H9 (cell line): ENCODE measurements at regions not wholly inside any gene's neighbourhood (a gene's known extent, or its start where the extent isn't known, plus 50 kb on each side); places are given as distances from the start of the nearest gene placed in this dataset.

Experiments
- DNase-seq: peaks from one replicate; pipeline ENCODE4 v3.0.0-alpha.2; 2017
- H2AFZ ChIP-seq: one replicate; pipeline ENCODE4 v1.6.1; 2013; ENCODE audit warnings: mild to moderate bottlenecking, low read length, control low read depth, moderate library complexity
- H2AK5ac ChIP-seq: 2 replicates; pipeline ENCODE4 v1.6.1; 2013; ENCODE audit warnings: low read length, control low read depth, mixed read lengths; ENCODE audit not compliant: insufficient read length
- H2BK120ac ChIP-seq: one replicate; pipeline ENCODE4 v1.6.1; 2013; ENCODE audit warnings: low read depth, mild to moderate bottlenecking, low read length, control low read depth, inconsistent platforms; ENCODE audit not compliant: poor library complexity, severe bottlenecking
- H2BK12ac ChIP-seq: 2 replicates; pipeline ENCODE4 v1.6.1; 2013; ENCODE audit warnings: low read length, control low read depth, mixed read lengths, low read depth; ENCODE audit not compliant: insufficient read length
- H2BK15ac ChIP-seq: 2 replicates; pipeline ENCODE4 v1.6.1; 2013; ENCODE audit warnings: low read depth, low read length, control low read depth
- H2BK20ac ChIP-seq: one replicate; pipeline ENCODE4 v1.6.1; 2013; ENCODE audit warnings: low read depth, mild to moderate bottlenecking, low read length, control low read depth, inconsistent platforms; ENCODE audit not compliant: poor library complexity, severe bottlenecking
- H2BK5ac ChIP-seq: 2 replicates; pipeline ENCODE4 v1.6.1; 2013; ENCODE audit warnings: low read length, control low read depth, mixed read lengths; ENCODE audit not compliant: insufficient read length
- H3K14ac ChIP-seq: 2 replicates; pipeline ENCODE4 v1.6.1; 2013; ENCODE audit warnings: low read length, control low read depth; ENCODE audit not compliant: insufficient read depth
- H3K18ac ChIP-seq: 2 replicates; pipeline ENCODE4 v1.6.1; 2013; ENCODE audit warnings: low read depth, mild to moderate bottlenecking, mixed read lengths, low read length, control low read depth; ENCODE audit not compliant: insufficient read length
- H3K23ac ChIP-seq: 2 replicates; pipeline ENCODE4 v1.6.1; 2013; ENCODE audit warnings: low read length, control low read depth, mixed read lengths, low read depth; ENCODE audit not compliant: insufficient read length
- H3K23me2 ChIP-seq: 2 replicates; pipeline ENCODE4 v1.6.1; 2013; ENCODE audit warnings: low read depth, mild to moderate bottlenecking, mixed read lengths, low read length, control low read depth; ENCODE audit not compliant: insufficient read length, poor library complexity, severe bottlenecking
- H3K27ac ChIP-seq: 2 replicates; pipeline ENCODE4 v1.5.1; 2013; ENCODE audit warnings: low read length, control low read depth, mixed read lengths, low read depth; ENCODE audit not compliant: insufficient read length
- H3K27me3 ChIP-seq: 2 replicates; pipeline ENCODE4 v1.6.1; 2013; ENCODE audit warnings: low read length, control low read depth, inconsistent platforms; ENCODE audit not compliant: insufficient read depth
- H3K4ac ChIP-seq: 2 replicates; pipeline ENCODE4 v1.6.1; 2013; ENCODE audit warnings: low read depth, mild to moderate bottlenecking, control low read depth, inconsistent platforms, low read length, moderate library complexity
- H3K4me1 ChIP-seq: 2 replicates; pipeline ENCODE4 v1.6.1; 2013; ENCODE audit warnings: low read length, control low read depth, inconsistent platforms; ENCODE audit not compliant: insufficient read depth
- H3K4me2 ChIP-seq: 2 replicates; pipeline ENCODE4 v1.6.1; 2013; ENCODE audit warnings: low read length, control low read depth, mixed read lengths; ENCODE audit not compliant: insufficient read length, insufficient read depth
- H3K56ac ChIP-seq: 2 replicates; pipeline ENCODE4 v1.6.1; 2013; ENCODE audit warnings: low read depth, mild to moderate bottlenecking, mixed read lengths, low read length, control low read depth; ENCODE audit not compliant: insufficient read length
- H3K79me1 ChIP-seq: 2 replicates; pipeline ENCODE4 v1.6.1; 2013; ENCODE audit warnings: low read depth, mild to moderate bottlenecking, moderate library complexity, low read length, control low read depth, inconsistent platforms; ENCODE audit not compliant: insufficient read depth, poor library complexity, severe bottlenecking
- H3K79me2 ChIP-seq: 2 replicates; pipeline ENCODE4 v1.6.1; 2013; ENCODE audit warnings: low read length, control low read depth, inconsistent platforms; ENCODE audit not compliant: insufficient read depth
- H3K9ac ChIP-seq: 2 replicates; pipeline ENCODE4 v1.6.1; 2013; ENCODE audit warnings: low read length, control low read depth, mixed read lengths; ENCODE audit not compliant: insufficient read length; ENCODE audit errors: extremely low read depth
- H3K9me3 ChIP-seq: one replicate; pipeline ENCODE4 v1.6.1; 2013; ENCODE audit warnings: low read depth, low read length, inconsistent platforms; ENCODE audit not compliant: control insufficient read depth
- H3T11ph ChIP-seq: one replicate; pipeline ENCODE4 v1.6.1; 2013; ENCODE audit warnings: mild to moderate bottlenecking, low read length, control low read depth, inconsistent platforms
- H4K20me1 ChIP-seq: one replicate; pipeline ENCODE4 v1.6.1; 2013; ENCODE audit not compliant: control insufficient read depth, insufficient read length, insufficient read depth
- H4K5ac ChIP-seq: 2 replicates; pipeline ENCODE4 v1.6.1; 2013; ENCODE audit warnings: low read depth, mild to moderate bottlenecking, mixed read lengths, low read length, control low read depth; ENCODE audit not compliant: insufficient read length
- H4K8ac ChIP-seq: replicated peaks from 2 replicates; pipeline ENCODE4 v1.6.1; 2013; ENCODE audit warnings: low read length, control low read depth, mixed read lengths, low read depth; ENCODE audit not compliant: insufficient read length
- H4K91ac ChIP-seq: 2 replicates; pipeline ENCODE4 v1.6.1; 2013; ENCODE audit warnings: low read depth, mild to moderate bottlenecking, moderate library complexity, mixed read lengths, low read length, control low read depth; ENCODE audit not compliant: insufficient read length
- H3K27ac Mint-ChIP-seq, 3 experiments: 2 replicates in 2 of 3; 3 replicates in 1 of 3; pipeline ENCODE4 v1.8.0; 2020 to 2021; ENCODE audit warnings: mixed read lengths in 3 of 3, mild to moderate bottlenecking in 1 of 3, moderate library complexity in 1 of 3
- H3K27me3 Mint-ChIP-seq: 2 replicates; pipeline ENCODE4 v1.8.0; 2021; ENCODE audit warnings: low read depth, mild to moderate bottlenecking, moderate library complexity, mixed read lengths
- H3K36me3 Mint-ChIP-seq, 3 experiments: 2 replicates in 2 of 3; 3 replicates in 1 of 3; pipeline ENCODE4 v1.8.0; 2020 to 2021; ENCODE audit warnings: low read depth in 3 of 3, mixed read lengths in 3 of 3; ENCODE audit not compliant: insufficient read depth in 1 of 3
- H3K4me1 Mint-ChIP-seq, 2 experiments: 2 replicates each; pipeline ENCODE4 v1.8.0; 2020; ENCODE audit warnings: mixed read lengths in 2 of 2
- H3K4me3 Mint-ChIP-seq, 2 experiments: 2 replicates in 1 of 2; 3 replicates in 1 of 2; pipeline ENCODE4 v1.8.0; 2020 to 2021; ENCODE audit warnings: mild to moderate bottlenecking in 2 of 2, mixed read lengths in 2 of 2, moderate library complexity in 1 of 2
- H3K9me3 Mint-ChIP-seq, 2 experiments: 2 replicates in 1 of 2; 3 replicates in 1 of 2; pipeline ENCODE4 v1.8.0; 2020; ENCODE audit warnings: mild to moderate bottlenecking in 2 of 2, mixed read lengths in 2 of 2, moderate library complexity in 1 of 2
- CTCF ChIP-seq: fragments of 200-600 bp; sonication (generic); conservative IDR thresholded peaks from 3 replicates; pipeline ENCODE4 v1.8.0; 2021; ENCODE audit warnings: antibody characterized with exemption, mild to moderate bottlenecking
- WGBS: extraction: QIAGEN DNeasy Blood & Tissue Kit; methylation state at CpG from one replicate; pipeline ENCODE4 v1.1.7; 2013; ENCODE audit warnings: missing lambda C conversion rate, low lambda C conversion rate, mixed read lengths; ENCODE audit not compliant: insufficient read length; ENCODE audit errors: extremely low coverage; 5-methylcytosine and 5-hydroxymethylcytosine counted together

GRCh38 chr6:168949981-168950857, 303.4 kb downstream of the THBS2 start:
- Histone ChIP-seq H3K9ac (no peak overlapping the region), H3K56ac (no peak overlapping the region), H3K4me1 (no peaks in the 10 kb centered on the region), H4K20me1 (no peaks in the 10 kb centered on the region), H3K18ac (no peak overlapping the region), H3K4me2 (no peak overlapping the region), H2AK5ac (no peak overlapping the region), H3K27ac (no peak overlapping the region), H2BK5ac (no peak overlapping the region), H4K91ac (no peak overlapping the region), H3K79me1 (no peaks in the 10 kb centered on the region), H4K5ac (no peak overlapping the region), H2BK15ac (no peak overlapping the region), H4K8ac (no peak overlapping the region), H3K14ac (no peak overlapping the region), H3K4ac (no peak overlapping the region), H3T11ph (no peak overlapping the region), H3K27me3 (no peaks in the 10 kb centered on the region), H2AFZ (no peak overlapping the region), H3K79me2 (no peaks in the 10 kb centered on the region), H3K23me2 (no peaks in the 10 kb centered on the region), H3K23ac (no peak overlapping the region), H2BK20ac (no peak overlapping the region), H2BK12ac (no peak overlapping the region), H3K9me3 (peaks cover 10% of the 10 kb centered on the region), H2BK120ac (no peak overlapping the region)
- Mint-ChIP-seq H3K9me3 (peaks cover 10 to 11% of the 10 kb centered on the region in 2 experiments), H3K27ac (no peak overlapping the region), H3K27me3 (peaks cover 4% of the 10 kb centered on the region; the same call in 1 of the 2 replicates), H3K4me3 (no peak overlapping the region), H3K36me3 (peaks cover 6 to 11% (median 6%) of the 10 kb centered on the region in 3 experiments; a peak in 5 of 7 replicates), H3K4me1 (no peaks in the 10 kb centered on the region)
- no peak for TF ChIP-seq CTCF
- WGBS: no CpG with 5 or more reads among the region's 10 CpGs
- DNase-seq: no peak
